Hepatocyte (in vitro differentiated cells): ENCODE measurements at regions not wholly inside any gene's neighbourhood (a gene's known extent, or its start where the extent isn't known, plus 50 kb on each side); places are given as distances from the start of the nearest gene placed in this dataset.

Experiments
- DNase-seq: peaks from one replicate; pipeline ENCODE4 v3.0.0-alpha.2; 2016; ENCODE audit warnings: low spot score
- H2AFZ ChIP-seq: fragments of 200-600 bp; sonication (generic); 2 replicates; pipeline ENCODE4 v1.6.0; 2016; ENCODE audit warnings: antibody characterized with exemption, mild to moderate bottlenecking
- H3K27ac ChIP-seq: fragments of 200-600 bp; sonication (generic); 2 replicates; pipeline ENCODE4 v1.5.1; 2016; ENCODE audit warnings: mild to moderate bottlenecking
- H3K27me3 ChIP-seq: fragments of 200-600 bp; sonication (generic); 2 replicates; pipeline ENCODE4 v1.6.1; 2016
- H3K36me3 ChIP-seq: fragments of 200-600 bp; sonication (generic); replicated peaks from 2 replicates; pipeline ENCODE4 v1.5.1; 2016; ENCODE audit warnings: low read depth; ENCODE audit not compliant: insufficient read depth
- H3K4me1 ChIP-seq: fragments of 200-600 bp; sonication (generic); 2 replicates; pipeline ENCODE4 v1.5.1; 2016; ENCODE audit warnings: mild to moderate bottlenecking, moderate library complexity; ENCODE audit not compliant: insufficient read depth
- H3K4me2 ChIP-seq: fragments of 200-600 bp; sonication (generic); 2 replicates; pipeline ENCODE4 v1.6.0; 2016
- H3K4me3 ChIP-seq: fragments of 200-600 bp; sonication (generic); 2 replicates; pipeline ENCODE4 v1.5.1; 2016; ENCODE audit warnings: mild to moderate bottlenecking
- H3K79me2 ChIP-seq: fragments of 200-600 bp; sonication (generic); 2 replicates; pipeline ENCODE4 v1.6.0; 2017; ENCODE audit warnings: mild to moderate bottlenecking
- H3K9me2 ChIP-seq: fragments of 200-600 bp; sonication (generic); replicated peaks from 2 replicates; pipeline ENCODE4 v1.6.0; 2017; ENCODE audit warnings: mild to moderate bottlenecking; ENCODE audit not compliant: insufficient read depth
- H3K9me3 ChIP-seq: fragments of 200-600 bp; sonication (generic); 2 replicates; pipeline ENCODE4 v1.5.1; 2016; ENCODE audit warnings: low read depth, mild to moderate bottlenecking
- H4K20me1 ChIP-seq: fragments of 200-600 bp; sonication (generic); 2 replicates; pipeline ENCODE4 v1.6.0; 2016; ENCODE audit warnings: mild to moderate bottlenecking; ENCODE audit not compliant: insufficient read depth, poor library complexity, severe bottlenecking
- CTCF ChIP-seq: fragments of 200-600 bp; sonication (generic); IDR thresholded peaks from 2 replicates; pipeline ENCODE4 v1.5.1; 2016; ENCODE audit warnings: antibody characterized with exemption, mild to moderate bottlenecking; ENCODE audit not compliant: poor library complexity
- EZH2 ChIP-seq: fragments of 200-600 bp; sonication (generic); IDR thresholded peaks from 2 replicates; pipeline ENCODE4 v1.6.1; 2016; ENCODE audit warnings: antibody characterized with exemption, mild to moderate bottlenecking, borderline replicate concordance
- EZH2phosphoT487 ChIP-seq: fragments of 200-600 bp; sonication (generic); IDR thresholded peaks from one replicate; pipeline ENCODE4 v1.6.1; 2018; ENCODE audit warnings: antibody characterized with exemption, mild to moderate bottlenecking, low read depth, moderate library complexity; ENCODE audit not compliant: unreplicated experiment, severe bottlenecking
- WGBS: methylation state at CpG from one replicate; pipeline ENCODE4 v1.1.6; 2016; ENCODE audit warnings: low lambda C conversion rate; ENCODE audit errors: missing lambda C conversion rate; 5-methylcytosine and 5-hydroxymethylcytosine counted together

DNA sequence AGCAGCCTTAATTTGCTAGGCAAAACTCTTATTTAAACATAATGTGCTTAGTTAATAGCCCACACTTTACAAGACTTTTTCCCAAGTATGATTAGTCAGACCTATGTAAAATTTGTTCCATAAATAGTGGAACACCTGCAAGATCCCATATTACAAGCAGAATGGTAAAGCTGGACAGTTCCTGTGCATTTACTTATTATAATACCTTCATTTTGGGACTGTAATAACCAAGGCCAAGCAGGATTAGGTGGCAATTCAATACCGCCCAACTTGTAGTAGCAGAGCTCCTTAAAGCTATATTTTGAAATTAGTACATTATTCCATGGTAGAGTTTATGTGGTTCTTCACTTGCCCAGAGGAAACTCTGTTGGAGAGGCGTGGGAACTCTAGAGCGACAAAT is 431.5 kb upstream of the MMADHC start:
- H3K4me2 ChIP-seq = no peak overlapping the region
- H3K4me1 ChIP-seq = no peaks in the 10 kb centered on the region
- no peaks in the 10 kb centered on the region for H3K79me2 ChIP-seq
- no peaks in the 10 kb centered on the region for H3K36me3 ChIP-seq
- H3K27me3 ChIP-seq = no peaks in the 10 kb centered on the region
- H3K9me2 ChIP-seq = no peaks in the 10 kb centered on the region
- no peaks in the 10 kb centered on the region for H3K9me3 ChIP-seq
- H4K20me1 ChIP-seq = no peaks in the 10 kb centered on the region
- H3K4me3 ChIP-seq = no peak overlapping the region
- no peak for DNase-seq
- H2AFZ ChIP-seq = no peak overlapping the region
- TF ChIP-seq EZH2phosphoT487 = no peak
- no peak for TF ChIP-seq EZH2
- no peak for TF ChIP-seq CTCF
- 96% methylated on average over 3 of the region's 3 CpGs for WGBS
- H3K27ac ChIP-seq = no peak overlapping the region

GRCh38 chr2:150012986-150013385 is 425.4 kb upstream of the MMADHC start:
- H3K4me3 ChIP-seq = no peak overlapping the region
- H3K4me1 ChIP-seq = no peaks in the 10 kb centered on the region
- H4K20me1 ChIP-seq = no peaks in the 10 kb centered on the region
- H3K27ac ChIP-seq = no peak overlapping the region
- TF ChIP-seq CTCF (no peak), EZH2 (no peak), EZH2phosphoT487 (no peak)
- no peaks in the 10 kb centered on the region for H3K9me2 ChIP-seq
- H3K4me2 ChIP-seq = no peak overlapping the region
- WGBS = 62% methylated on average over 1 of the region's 1 CpG
- no peak overlapping the region for H2AFZ ChIP-seq
- H3K27me3 ChIP-seq = no peaks in the 10 kb centered on the region
- no peaks in the 10 kb centered on the region for H3K36me3 ChIP-seq
- DNase-seq = peak; percentile 11
- no peaks in the 10 kb centered on the region for H3K79me2 ChIP-seq
- no peaks in the 10 kb centered on the region for H3K9me3 ChIP-seq

DNA sequence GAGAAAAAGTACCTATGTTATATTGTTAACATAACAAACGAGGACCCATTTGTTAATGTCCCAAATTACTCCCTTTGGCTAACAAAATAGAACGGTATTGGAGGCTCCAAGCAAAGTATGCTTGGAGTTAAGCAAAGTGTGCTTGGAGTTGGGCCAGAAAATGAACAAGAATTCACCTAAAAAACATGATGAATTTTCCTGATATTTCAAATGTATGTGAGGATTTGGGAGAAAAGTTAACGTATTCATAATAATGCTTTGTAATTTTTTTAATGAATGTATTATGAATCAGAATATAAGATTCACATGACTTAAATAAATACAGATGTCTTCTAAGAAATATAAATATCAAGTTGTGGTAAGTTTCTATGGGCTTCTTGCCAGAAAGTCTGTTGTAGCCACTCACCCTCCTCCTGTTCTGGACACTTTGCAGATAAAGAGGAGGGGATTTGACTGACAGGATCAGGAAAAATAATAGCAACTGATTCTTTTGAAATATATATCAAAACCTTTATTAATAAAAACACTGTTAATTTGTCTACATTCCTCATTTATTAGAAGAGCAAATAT is 423.7 kb upstream of the MMADHC start:
- no peaks in the 10 kb centered on the region for H3K9me3 ChIP-seq
- DNase-seq = no peak
- H3K36me3 ChIP-seq = no peaks in the 10 kb centered on the region
- no peaks in the 10 kb centered on the region for H4K20me1 ChIP-seq
- no peaks in the 10 kb centered on the region for H3K4me1 ChIP-seq
- no peaks in the 10 kb centered on the region for H3K79me2 ChIP-seq
- no peak overlapping the region for H3K4me3 ChIP-seq
- H3K27me3 ChIP-seq = no peaks in the 10 kb centered on the region
- no peak overlapping the region for H2AFZ ChIP-seq
- H3K4me2 ChIP-seq = no peak overlapping the region
- no peak overlapping the region for H3K27ac ChIP-seq
- WGBS = 90% methylated on average over 3 of the region's 3 CpGs
- no peak for TF ChIP-seq EZH2
- TF ChIP-seq CTCF = no peak
- TF ChIP-seq EZH2phosphoT487 = no peak
- no peaks in the 10 kb centered on the region for H3K9me2 ChIP-seq

DNA sequence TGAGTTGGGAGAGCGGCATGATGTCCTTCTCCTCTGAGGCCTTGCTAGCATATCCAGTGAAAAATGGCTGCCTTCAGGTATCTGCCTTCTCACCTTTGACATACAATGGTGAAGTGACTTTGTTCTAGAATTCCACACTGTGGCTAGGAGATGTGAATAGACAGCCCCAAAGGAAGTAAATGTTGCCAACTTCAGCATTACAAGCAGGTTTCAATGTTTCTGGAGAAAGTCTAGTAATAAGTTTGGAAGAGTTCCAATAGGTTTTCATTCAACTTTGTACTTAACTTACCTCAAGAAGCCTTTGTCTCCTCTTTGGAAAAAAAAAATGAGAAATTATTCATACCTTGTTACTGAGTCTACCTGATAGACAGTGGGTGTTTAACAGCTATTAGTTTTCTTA is 421.3 kb upstream of the MMADHC start:
- Histone ChIP-seq H3K4me1 (no peaks in the 10 kb centered on the region), H3K4me2 (no peak overlapping the region), H3K4me3 (no peak overlapping the region), H4K20me1 (no peaks in the 10 kb centered on the region), H2AFZ (no peak overlapping the region), H3K36me3 (no peaks in the 10 kb centered on the region), H3K27me3 (no peaks in the 10 kb centered on the region), H3K79me2 (no peaks in the 10 kb centered on the region), H3K27ac (no peak overlapping the region), H3K9me3 (no peaks in the 10 kb centered on the region), H3K9me2 (no peaks in the 10 kb centered on the region)
- TF ChIP-seq CTCF = no peak
- TF ChIP-seq EZH2 = no peak
- no peak for TF ChIP-seq EZH2phosphoT487
- DNase-seq = no peak
- WGBS = 100% methylated on average over 1 of the region's 1 CpG
